Nucleus accumbens (tissue), 56 donors: ENCODE measurements at regions not wholly inside any gene's neighbourhood (a gene's known extent, or its start where the extent isn't known, plus 50 kb on each side); places are given as distances from the start of the nearest gene placed in this dataset.

ENCODE experiments used
- DNase-seq, 56 donors: peaks; one replicate each; lab custom pipeline; 2025; lab: John Stamatoyannopoulos, UW

- DNase-seq: no peak
Observed at GRCh38 chr2:226623587-226624368, 175.8 kb downstream of the IRS1 start.

- DNase-seq: no peak
Observed at GRCh38 chr2:226622484-226622883, 177.1 kb downstream of the IRS1 start.

DNA sequence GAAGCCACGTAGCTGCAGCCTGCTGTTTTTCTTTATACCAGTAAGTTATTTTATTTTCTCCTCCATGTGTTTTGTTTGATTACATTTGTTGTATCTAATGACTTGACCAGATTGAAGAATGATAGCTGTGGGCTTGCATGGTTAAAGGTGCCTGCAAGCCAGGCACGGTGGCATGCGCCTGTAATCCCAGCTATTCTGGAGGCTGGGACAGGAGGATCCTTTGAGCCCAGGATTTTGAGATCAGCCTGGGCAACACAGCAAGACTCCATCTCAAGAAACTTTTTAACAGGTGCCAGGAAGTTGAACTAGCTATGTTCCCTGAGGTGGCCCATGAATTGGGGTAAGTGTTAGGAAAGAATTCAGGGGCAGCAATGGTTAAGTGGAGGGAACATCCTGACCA lies 179.4 kb downstream of the IRS1 start:
- no peak for DNase-seq

GRCh38 chr2:226619707-226620106 lies 179.9 kb downstream of the IRS1 start:
- no peak for DNase-seq

DNA sequence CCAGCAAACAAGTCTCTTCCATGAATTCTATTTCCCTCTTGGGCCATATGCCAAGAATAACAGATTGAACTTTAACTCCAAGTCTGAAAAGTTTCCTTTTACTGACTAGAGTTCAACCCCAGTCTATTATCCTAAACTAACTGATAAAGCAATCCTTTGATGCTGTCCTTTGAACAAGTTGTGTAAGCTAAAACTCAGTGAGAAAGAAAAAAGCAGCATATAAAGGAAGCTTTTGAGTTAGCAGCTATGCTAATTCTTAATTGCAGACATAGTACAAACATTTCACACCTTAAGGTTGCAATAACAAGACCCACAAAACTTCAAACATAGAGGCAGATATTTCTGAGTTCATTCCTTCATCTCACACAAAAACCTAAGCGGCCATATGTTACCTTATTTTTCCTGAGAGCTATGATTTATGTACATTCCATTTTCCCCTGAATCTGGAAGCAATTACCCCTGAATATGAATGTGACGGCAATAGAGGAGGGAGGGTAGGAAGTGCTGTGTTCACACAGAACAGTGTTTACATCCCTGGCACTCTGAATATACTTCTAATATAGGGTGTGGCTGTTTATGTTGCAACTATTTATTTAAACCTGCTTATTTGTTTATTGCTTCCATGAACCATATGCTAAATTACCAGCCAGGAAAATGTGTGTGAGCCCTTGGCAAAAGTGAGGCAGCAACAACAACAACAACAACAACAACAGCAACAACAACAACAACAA lies 180.6 kb downstream of the IRS1 start:
- no peak for DNase-seq

GRCh38 chr2:226618544-226618874 lies 181.1 kb downstream of the IRS1 start:
- DNase-seq: no peak

GRCh38 chr2:226615891-226616290 lies 183.7 kb downstream of the IRS1 start:
- no peak for DNase-seq

DNA sequence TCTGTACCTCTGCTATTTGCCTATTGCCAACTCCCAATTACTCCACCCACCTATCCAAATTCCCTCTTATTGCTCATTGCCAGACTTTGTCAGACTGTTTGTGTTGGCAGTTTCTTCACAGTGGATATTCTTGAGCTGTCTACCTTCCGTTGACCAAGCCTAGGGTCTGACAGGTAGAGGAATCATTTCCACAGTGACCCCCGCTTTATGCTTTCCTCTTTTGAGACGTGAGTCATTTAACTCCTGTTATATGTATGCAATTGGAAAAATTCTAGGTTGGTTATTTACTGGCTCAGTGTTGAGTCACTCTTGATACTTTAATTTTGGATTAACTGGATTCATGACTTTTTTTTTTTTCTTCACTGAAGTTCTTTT lies 187.7 kb downstream of the IRS1 start:
- no peak for DNase-seq

DNA sequence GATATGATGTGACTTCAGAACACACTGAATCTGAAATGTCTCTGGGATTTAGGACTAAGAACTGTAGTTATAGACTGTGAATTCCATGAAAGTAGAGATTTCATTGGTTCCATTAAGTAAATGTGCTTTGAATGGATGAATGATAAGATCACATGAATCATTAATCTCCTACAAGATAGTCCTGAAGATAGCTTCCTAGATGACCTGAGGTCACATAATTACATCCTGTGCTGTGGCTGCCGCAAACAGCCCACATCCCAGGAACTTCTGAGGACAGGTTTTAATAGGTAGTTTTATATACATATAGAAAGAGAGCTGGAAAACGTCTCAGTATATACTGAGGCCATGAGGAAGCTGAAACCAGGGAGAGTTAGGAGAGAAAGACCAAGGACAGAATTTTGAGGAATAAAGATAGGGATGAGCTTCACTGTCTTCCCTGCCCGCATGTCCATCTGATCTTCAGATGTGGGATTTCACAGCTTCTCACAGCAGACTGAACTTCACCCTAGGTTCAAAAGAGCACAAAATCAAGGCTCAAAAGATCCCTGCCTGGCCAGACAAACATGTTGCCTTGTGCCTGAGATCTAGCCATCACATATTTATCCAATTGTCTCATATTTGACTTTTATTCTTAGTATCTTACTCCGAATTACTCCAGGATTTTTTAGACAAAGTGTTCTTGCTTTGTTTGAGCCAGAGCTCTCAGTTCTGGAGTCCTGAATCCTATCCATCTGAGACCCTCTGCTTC lies 188.2 kb downstream of the IRS1 start:
- no peak for DNase-seq

DNA sequence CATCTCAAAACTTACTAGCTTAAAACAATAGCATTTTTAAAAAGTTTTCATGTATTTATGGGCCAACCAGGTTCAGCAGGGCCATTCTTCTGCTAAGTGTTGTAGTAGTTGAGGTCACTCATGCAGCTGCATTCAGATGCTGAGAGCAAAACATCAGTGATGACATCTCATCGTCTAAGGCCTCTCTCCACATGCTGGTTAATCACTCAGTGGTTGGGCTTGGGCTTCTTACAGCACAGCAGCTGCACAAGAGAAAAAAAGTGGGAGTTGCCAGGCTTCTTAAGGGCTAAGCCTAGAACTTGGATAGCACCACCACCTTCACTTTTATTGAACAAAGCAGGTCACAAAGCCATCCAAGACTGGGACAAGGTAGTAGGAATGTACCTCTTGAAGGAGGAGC lies 190.3 kb downstream of the IRS1 start:
- no peak for DNase-seq

- DNase-seq: no peak
Observed at GRCh38 chr2:226608451-226608850, 191.2 kb downstream of the IRS1 start.

DNA sequence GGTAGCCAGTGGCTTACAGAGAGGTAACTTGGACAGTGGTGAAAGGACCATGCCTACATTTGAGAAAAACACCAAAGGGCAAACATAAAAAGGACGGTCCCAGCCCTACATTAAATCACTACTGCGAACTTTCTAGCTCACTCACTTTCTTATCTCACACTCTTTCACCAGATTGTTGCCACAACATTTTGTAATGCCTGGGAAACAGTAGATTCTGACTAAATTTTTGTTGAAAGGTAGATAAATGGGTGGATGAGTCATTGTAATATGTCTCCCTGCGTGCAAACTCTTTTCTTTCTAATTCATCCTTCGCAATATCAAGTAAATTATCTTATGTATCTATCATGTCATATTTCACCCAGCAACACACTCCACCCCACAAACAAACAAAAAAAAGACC lies 192.2 kb downstream of the IRS1 start:
- no peak for DNase-seq

DNA sequence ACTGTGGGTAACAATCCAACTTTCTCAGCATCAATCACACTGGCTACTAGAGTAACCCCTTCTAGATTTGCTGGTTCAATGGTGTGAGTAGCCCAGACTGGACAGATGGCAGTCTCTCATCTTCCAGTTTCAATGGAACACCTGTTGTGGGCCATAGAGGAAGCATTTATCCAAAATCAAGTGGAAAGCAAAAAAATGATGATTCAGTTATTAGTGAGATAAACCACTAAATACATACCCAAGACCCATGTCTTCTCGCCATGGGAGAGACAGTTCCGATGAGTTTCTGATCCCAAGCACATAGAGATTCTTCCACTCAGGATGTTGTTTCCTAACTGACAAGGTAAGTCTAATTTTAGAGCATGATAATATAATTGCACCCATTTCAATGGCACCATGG lies 194.0 kb downstream of the IRS1 start:
- no peak for DNase-seq

GRCh38 chr2:226603606-226604005 lies 196.0 kb downstream of the IRS1 start:
- DNase-seq: no peak

- DNase-seq: no peak
Observed at GRCh38 chr2:226601881-226602662, 197.5 kb downstream of the IRS1 start.

- no peak for DNase-seq
Observed at GRCh38 chr2:226600802-226601201, 198.8 kb downstream of the IRS1 start.

DNA sequence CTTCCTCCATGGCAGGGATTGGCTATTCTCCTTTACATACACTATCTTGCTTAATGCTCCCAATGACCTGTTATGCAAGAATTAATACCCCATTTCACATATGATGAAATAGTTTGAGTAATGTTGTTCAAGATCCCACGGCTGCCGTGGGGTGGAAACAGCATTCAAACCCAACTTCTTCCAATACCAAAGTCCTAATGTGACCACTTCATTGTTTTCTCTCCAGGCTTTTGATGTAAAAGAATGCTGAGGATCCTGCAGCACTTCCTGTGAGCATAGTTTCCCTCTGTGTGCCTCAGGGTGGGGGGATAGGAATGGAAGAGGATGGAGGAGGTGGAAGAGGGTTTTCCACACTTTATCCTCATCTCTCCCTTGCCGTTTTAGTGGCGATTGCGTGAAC lies 199.4 kb downstream of the IRS1 start:
- DNase-seq: no peak

GRCh38 chr2:226589043-226589442 lies 210.6 kb downstream of the IRS1 start:
- DNase-seq: no peak

DNA sequence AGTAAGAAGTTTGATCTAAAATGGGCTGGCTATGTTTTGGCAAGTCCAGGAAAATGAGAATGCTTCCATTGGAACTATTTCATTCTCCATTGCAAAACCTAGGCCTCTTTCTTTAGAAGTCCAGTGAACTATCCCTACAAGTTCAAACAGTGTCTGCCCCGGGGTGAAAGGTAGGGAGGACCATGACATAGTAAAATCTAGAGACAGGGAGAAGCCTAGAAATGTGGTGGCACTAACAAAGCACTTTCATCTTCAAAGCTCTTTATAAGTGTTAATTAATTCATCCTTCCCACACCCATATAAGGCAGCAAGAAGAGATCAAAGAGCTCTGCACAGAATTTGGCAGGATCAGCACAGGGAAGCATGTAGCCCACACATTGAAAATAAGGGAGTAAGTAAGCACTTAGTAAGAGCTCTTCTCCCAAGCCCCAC lies 214.5 kb downstream of the IRS1 start:
- no peak for DNase-seq

DNA sequence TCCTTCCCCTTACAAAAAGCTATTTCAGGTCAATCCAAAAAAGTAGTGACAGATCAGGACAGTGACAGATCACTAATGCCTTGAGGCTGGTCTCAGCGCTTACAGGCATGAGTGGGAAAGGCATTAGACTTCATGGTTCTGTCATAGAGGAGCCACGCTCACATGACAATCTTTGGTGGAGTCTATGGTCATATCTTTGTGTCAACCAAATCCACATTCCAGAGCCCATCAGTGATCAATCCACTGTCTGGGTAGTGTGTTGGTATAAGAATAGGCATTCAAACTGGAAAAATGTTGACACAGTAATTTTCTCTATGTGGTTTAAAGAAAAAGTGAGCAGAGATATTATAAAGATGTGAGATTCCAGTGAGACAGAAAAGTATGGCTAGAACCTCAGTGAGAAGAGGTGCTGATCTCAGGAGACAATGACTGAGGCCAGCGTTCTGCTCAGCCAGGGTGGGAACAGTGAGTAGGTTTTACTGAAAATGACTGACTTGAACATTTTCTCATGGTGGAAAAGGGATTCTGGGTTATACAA lies 215.0 kb downstream of the IRS1 start:
- DNase-seq: no peak

GRCh38 chr2:226583715-226584114 lies 215.9 kb downstream of the IRS1 start:
- no peak for DNase-seq
